Esophagus (tissue), 2 donors: ENCODE measurements at regions not wholly inside any gene's neighbourhood (a gene's known extent, or its start where the extent isn't known, plus 50 kb on each side); places are given as distances from the start of the nearest gene placed in this dataset.

Experiments
- H3K27ac ChIP-seq, 2 donors: one replicate each; pipeline ENCODE4 v1.5.1; 2013; ENCODE audit warnings: low read depth in 2 of 2, mild to moderate bottlenecking in 2 of 2, inconsistent platforms in 1 of 2, low read length in 1 of 2, moderate library complexity in 1 of 2
- H3K27me3 ChIP-seq, 2 donors: one replicate each; pipeline ENCODE4 v1.6.1; 2013; ENCODE audit warnings: low read length in 2 of 2, control low read depth in 1 of 2, mild to moderate bottlenecking in 1 of 2; ENCODE audit not compliant: insufficient read depth in 2 of 2, control insufficient read depth in 1 of 2
- H3K36me3 ChIP-seq, 2 donors: one replicate each; pipeline ENCODE4 v1.6.1; 2013; ENCODE audit warnings: low read length in 1 of 2; ENCODE audit not compliant: control insufficient read depth in 2 of 2, insufficient read depth in 2 of 2
- H3K4me1 ChIP-seq, 2 donors: one replicate each; pipeline ENCODE4 v1.6.1; 2013; ENCODE audit warnings: low read length in 1 of 2; ENCODE audit not compliant: control insufficient read depth in 2 of 2, insufficient read depth in 2 of 2
- H3K4me3 ChIP-seq, 2 donors: one replicate each; pipeline ENCODE4 v1.5.1; 2013; ENCODE audit warnings: low read length in 2 of 2, mild to moderate bottlenecking in 2 of 2, low read depth in 1 of 2, moderate library complexity in 1 of 2
- H3K9me3 ChIP-seq, 2 donors: one replicate each; pipeline ENCODE4 v1.6.1; 2013; ENCODE audit warnings: mild to moderate bottlenecking in 2 of 2, low read depth in 1 of 2, low read length in 1 of 2, moderate library complexity in 1 of 2; ENCODE audit not compliant: control insufficient read depth in 2 of 2, insufficient read depth in 1 of 2
- WGBS, 2 donors: extraction: QIAGEN DNeasy Blood & Tissue Kit; methylation state at CpG; one replicate each; pipeline ENCODE4 v1.1.7; 2013; 5-methylcytosine and 5-hydroxymethylcytosine counted together
- donor health status: healthy with polysubstance abuse.
- donor health status: Bipolar disorder and iron deficiency.

DNA sequence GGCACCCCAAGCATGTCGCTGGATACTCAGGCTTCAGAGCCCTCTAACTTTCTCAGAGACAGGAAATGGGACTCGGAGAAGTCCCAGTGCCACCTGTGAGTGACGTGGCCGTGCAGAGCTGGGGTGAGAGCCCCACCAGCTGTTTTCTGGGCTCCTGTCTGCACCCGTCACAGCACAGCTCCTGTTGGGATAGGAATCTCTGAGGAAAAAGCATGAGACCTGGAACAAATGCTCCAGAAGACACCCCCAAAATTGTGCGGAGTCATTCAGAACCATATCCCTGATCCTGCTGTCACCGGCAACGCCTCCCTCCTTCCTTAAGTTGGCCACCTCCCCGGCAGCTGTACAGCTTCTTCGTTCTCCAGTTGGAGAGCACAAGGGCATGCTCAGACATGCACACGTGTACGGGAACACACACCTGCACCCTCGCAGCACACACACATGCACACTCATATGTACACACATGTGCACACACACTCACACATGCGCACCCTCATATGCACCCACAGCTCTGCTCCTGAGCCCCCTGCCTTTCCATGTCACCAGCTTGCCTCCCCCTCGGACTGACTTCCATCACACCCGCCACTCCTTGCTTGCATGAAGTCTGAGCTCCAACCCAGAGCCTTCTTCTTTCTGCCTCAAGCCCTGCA lies 1430.0 kb downstream of the BRD1 start:
- H3K4me3 ChIP-seq: no peak overlapping the region
- no peaks in the 10 kb centered on the region for H3K4me1 ChIP-seq
- no peak overlapping the region for H3K27ac ChIP-seq
- H3K27me3 ChIP-seq: no peaks in the 10 kb centered on the region
- H3K36me3 ChIP-seq: no peaks in the 10 kb centered on the region
- WGBS, 2 donors: 76 to 79% methylated on average over 16 of the region's 16 CpGs
- H3K9me3 ChIP-seq: no peaks in the 10 kb centered on the region

- no peaks in the 10 kb centered on the region for H3K9me3 ChIP-seq
- no peaks in the 10 kb centered on the region for H3K4me1 ChIP-seq
- H3K27me3 ChIP-seq: no peaks in the 10 kb centered on the region
- H3K4me3 ChIP-seq: no peak overlapping the region
- no peak overlapping the region for H3K27ac ChIP-seq
- WGBS, 2 donors: 82 to 87% methylated on average over 31 of the region's 31 CpGs
- H3K36me3 ChIP-seq: no peaks in the 10 kb centered on the region
Measured at GRCh38 chr22:48396785-48397530, 1430.7 kb downstream of the BRD1 start.

DNA sequence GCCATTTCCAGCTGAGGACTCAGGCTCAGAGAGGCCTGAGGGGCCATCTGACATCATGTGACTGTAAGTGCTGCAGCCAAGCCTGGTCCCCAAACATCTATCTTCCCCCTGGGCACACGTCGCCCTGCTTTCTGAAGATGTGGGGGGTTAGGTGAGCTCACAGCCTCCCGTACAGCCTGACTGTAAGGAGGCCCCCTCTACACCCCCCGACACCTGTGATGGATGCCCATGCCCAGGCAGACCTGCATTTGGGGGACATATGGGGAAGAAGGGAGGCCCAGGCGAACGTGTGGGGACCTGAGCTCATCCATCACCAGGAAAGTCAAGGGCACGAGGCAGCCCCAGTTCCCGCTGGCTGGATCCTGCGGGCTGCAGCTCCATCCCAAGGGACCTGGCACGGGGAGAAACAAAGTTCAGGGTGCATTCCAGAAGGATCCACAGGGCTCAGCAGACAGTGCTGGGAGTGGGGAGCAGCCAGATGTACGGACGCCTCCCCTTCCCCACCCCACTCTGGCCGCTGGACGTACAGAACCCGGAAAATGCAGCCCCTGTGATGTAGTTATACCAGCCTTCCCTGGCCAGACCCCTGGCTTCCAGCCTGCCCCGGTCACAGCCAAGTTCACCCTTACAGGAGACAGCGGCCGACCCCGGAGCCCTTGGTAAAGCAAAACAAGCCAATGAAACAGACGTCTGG lies 1431.4 kb downstream of the BRD1 start:
- WGBS, 2 donors: 78 to 80% methylated on average over 20 of the region's 20 CpGs
- no peaks in the 10 kb centered on the region for H3K27me3 ChIP-seq

DNA sequence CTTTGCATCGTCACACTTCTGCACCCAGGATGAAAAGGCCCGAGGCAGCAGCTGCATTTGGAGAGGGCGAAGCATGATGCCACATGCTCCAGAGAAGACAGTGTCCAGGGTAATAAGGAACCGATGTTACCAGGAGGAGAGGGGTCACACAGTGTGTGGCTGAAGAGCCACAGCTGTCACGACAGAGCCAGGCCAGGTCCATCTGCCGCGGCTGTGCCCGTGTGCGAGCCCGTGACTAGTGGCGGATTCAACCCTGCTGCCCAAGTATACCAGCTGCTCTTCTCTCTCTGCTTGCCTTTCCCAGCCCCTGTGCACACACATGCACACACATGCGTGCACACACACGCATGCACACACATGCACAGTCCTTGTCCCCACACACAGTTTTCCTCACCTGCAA lies 1432.5 kb downstream of the BRD1 start:
- no peaks in the 10 kb centered on the region for H3K9me3 ChIP-seq
- no peak overlapping the region for H3K27ac ChIP-seq
- no peaks in the 10 kb centered on the region for H3K36me3 ChIP-seq
- H3K4me3 ChIP-seq: no peak overlapping the region
- H3K4me1 ChIP-seq: no peaks in the 10 kb centered on the region
- WGBS, 2 donors: 72 to 80% methylated on average over 13 of the region's 13 CpGs
- no peaks in the 10 kb centered on the region for H3K27me3 ChIP-seq

More for the DNA sequence above, 1431.4 kb downstream of the BRD1 start:
- Histone ChIP-seq H3K27ac (no peak overlapping the region), H3K9me3 (no peaks in the 10 kb centered on the region), H3K4me1 (no peaks in the 10 kb centered on the region), H3K36me3 (no peaks in the 10 kb centered on the region), H3K4me3 (no peak overlapping the region)

DNA sequence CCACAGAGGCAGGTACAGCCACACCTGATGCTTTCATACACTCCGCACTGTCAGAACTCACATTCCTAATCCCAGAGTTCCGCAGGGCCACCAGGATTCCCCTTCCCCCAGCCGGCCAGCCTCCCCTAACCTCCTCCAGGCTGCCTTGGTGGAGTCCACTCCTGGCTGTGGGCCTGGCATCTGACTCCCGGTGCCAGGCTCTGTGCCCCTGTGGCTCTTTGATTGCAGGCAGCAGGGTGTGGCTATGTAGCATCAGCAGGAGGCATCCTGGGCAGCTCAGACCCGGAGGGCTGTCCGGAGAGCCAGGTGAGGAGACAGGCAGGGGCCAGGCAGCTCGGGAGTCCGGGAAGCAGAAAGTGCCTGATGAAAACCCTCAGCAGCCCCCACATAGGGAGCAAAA lies 1432.9 kb downstream of the BRD1 start:
- 65 to 70% methylated on average over 8 of the region's 8 CpGs for WGBS, 2 donors
- H3K9me3 ChIP-seq: no peaks in the 10 kb centered on the region
- H3K27ac ChIP-seq: no peak overlapping the region
- no peaks in the 10 kb centered on the region for H3K4me1 ChIP-seq
- no peak overlapping the region for H3K4me3 ChIP-seq
- no peaks in the 10 kb centered on the region for H3K36me3 ChIP-seq
- H3K27me3 ChIP-seq: no peaks in the 10 kb centered on the region

GRCh38 chr22:48393885-48394284 lies 1433.8 kb downstream of the BRD1 start:
- no peak overlapping the region for H3K4me3 ChIP-seq
- H3K36me3 ChIP-seq: no peaks in the 10 kb centered on the region
- H3K9me3 ChIP-seq: no peaks in the 10 kb centered on the region
- H3K4me1 ChIP-seq: no peaks in the 10 kb centered on the region
- H3K27ac ChIP-seq: no peak overlapping the region
- H3K27me3 ChIP-seq: no peaks in the 10 kb centered on the region
- WGBS, 2 donors: 83 to 88% methylated on average over 10 of the region's 10 CpGs

GRCh38 chr22:48393041-48393370 lies 1434.7 kb downstream of the BRD1 start:
- 69 to 84% methylated on average over 13 of the region's 13 CpGs for WGBS, 2 donors
- Histone ChIP-seq H3K27me3 (no peaks in the 10 kb centered on the region), H3K9me3 (no peaks in the 10 kb centered on the region), H3K27ac (no peak overlapping the region), H3K36me3 (no peaks in the 10 kb centered on the region), H3K4me1 (no peaks in the 10 kb centered on the region), H3K4me3 (no peak overlapping the region)

- Histone ChIP-seq H3K9me3 (no peaks in the 10 kb centered on the region), H3K4me1 (no peaks in the 10 kb centered on the region), H3K4me3 (no peak overlapping the region), H3K27ac (no peak overlapping the region), H3K27me3 (no peaks in the 10 kb centered on the region), H3K36me3 (no peaks in the 10 kb centered on the region)
- 63 to 70% methylated on average over 5 of the region's 5 CpGs for WGBS, 2 donors
Measured at GRCh38 chr22:48391820-48392219, 1435.9 kb downstream of the BRD1 start.

DNA sequence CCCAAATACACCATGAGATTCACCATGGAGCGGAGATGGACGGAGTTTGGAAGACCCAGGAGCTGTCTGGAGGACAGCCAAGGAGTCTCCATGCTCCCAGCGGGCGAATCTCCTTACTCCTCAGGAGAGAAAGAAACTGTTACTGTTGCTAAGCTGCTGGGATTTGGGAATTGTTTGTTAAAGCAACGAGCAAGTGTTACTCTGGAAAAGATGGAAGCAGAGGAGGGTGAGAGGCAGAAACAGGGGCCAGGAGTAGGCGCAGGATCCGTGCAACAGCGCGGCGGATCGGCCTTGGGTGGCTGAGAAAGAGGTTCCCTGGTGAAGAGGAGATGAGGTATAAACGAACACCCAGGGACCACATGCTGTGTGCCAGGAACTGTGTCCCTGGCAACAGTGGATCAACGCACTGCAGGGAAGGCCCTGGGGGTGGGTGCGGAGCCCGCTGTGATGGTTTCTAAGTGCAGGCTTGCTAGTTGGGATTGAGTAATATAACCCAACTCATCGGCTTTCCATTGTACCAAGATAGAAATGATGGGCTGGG lies 1436.4 kb downstream of the BRD1 start:
- Histone ChIP-seq H3K36me3 (no peaks in the 10 kb centered on the region), H3K27me3 (no peaks in the 10 kb centered on the region), H3K9me3 (no peaks in the 10 kb centered on the region), H3K4me3 (no peak overlapping the region), H3K27ac (no peak overlapping the region), H3K4me1 (no peaks in the 10 kb centered on the region)
- 69 to 70% methylated on average over 16 of the region's 16 CpGs for WGBS, 2 donors
